ENCODE measurements at regions not wholly inside any gene's neighbourhood (a gene's known extent, or its start where the extent isn't known, plus 50 kb on each side); places are given as distances from the start of the nearest gene placed in this dataset.

- no peak for TF ChIP-seq ZNF425 (CRISPR knock-in tag; conservative IDR thresholded peaks at IDR 0.05)
Measured at GRCh38 chr7:79552463-79552862, 99.0 kb upstream of the MAGI2 start (continued).

GRCh38 chr7:79548727-79549126, 95.3 kb upstream of the MAGI2 start:
- H3K9me3 Mint-ChIP-seq, result no peaks in the 10 kb centered on the region
- ChIA-PET POLR2A (no interaction called here), CTCF (no interaction called here)
- no peaks in the 10 kb centered on the region for H3K4me1 Mint-ChIP-seq
- TF ChIP-seq NFYB (CRISPR knock-in tag; conservative IDR thresholded peaks at IDR 0.05; ENCODE audit: low read depth) (no peak), ZNF423 (CRISPR knock-in tag; IDR thresholded peaks at IDR 0.05) (no peak), IRF1 (CRISPR knock-in tag; IDR thresholded peaks at IDR 0.05) (no peak), AR (CRISPR knock-in tag; IDR thresholded peaks at IDR 0.05) (no peak), JUN (CRISPR knock-in tag; IDR thresholded peaks at IDR 0.05) (no peak), FOXP1 (CRISPR knock-in tag; IDR thresholded peaks at IDR 0.05; ENCODE audit: borderline replicate concordance) (no peak), KAT7 (CRISPR knock-in tag; IDR thresholded peaks at IDR 0.05; ENCODE audit: borderline replicate concordance) (no peak), MYBL2 (CRISPR knock-in tag; IDR thresholded peaks at IDR 0.05) (no peak)
- TF ChIP-seq, protein P1, sequence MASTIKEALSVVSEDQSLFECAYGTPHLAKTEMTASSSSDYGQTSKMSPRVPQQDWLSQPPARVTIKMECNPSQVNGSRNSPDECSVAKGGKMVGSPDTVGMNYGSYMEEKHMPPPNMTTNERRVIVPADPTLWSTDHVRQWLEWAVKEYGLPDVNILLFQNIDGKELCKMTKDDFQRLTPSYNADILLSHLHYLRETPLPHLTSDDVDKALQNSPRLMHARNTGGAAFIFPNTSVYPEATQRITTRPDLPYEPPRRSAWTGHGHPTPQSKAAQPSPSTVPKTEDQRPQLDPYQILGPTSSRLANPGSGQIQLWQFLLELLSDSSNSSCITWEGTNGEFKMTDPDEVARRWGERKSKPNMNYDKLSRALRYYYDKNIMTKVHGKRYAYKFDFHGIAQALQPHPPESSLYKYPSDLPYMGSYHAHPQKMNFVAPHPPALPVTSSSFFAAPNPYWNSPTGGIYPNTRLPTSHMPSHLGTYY (CRISPR knock-in tag; IDR thresholded peaks at IDR 0.05), result no peak
- ATAC-seq, result peak; percentile 69
- no peak for DNase-seq (ENCODE audit: low spot score)
- no peaks in the 10 kb centered on the region for H3K36me3 Mint-ChIP-seq
- H3K27ac Mint-ChIP-seq, result no peak overlapping the region
- H3K27me3 Mint-ChIP-seq (ENCODE audit: low read depth), result no peaks in the 10 kb centered on the region
- no peak overlapping the region for H3K4me3 Mint-ChIP-seq

- DNase-seq (ENCODE audit: low spot score) (no peak), ATAC-seq (no peak)
- ChIA-PET POLR2A (no interaction called here), CTCF (no interaction called here)
- no peaks in the 10 kb centered on the region for H3K4me1 Mint-ChIP-seq
- H3K4me3 Mint-ChIP-seq, result no peak overlapping the region
- H3K27ac Mint-ChIP-seq, result no peak overlapping the region
- H3K36me3 Mint-ChIP-seq, result no peaks in the 10 kb centered on the region
- H3K9me3 Mint-ChIP-seq, result no peaks in the 10 kb centered on the region
- no peaks in the 10 kb centered on the region for H3K27me3 Mint-ChIP-seq (ENCODE audit: low read depth)
- TF ChIP-seq ZNF532 (CRISPR knock-in tag; IDR thresholded peaks at IDR 0.05; ENCODE audit: borderline replicate concordance) (no peak), IRF2 (CRISPR knock-in tag; IDR thresholded peaks at IDR 0.05; ENCODE audit: borderline replicate concordance, low read depth) (no peak), ZBTB21 (CRISPR knock-in tag; IDR thresholded peaks at IDR 0.05; ENCODE audit: borderline replicate concordance) (no peak), SMAD4 (CRISPR knock-in tag; IDR thresholded peaks at IDR 0.05) (no peak), TP53 (CRISPR knock-in tag; IDR thresholded peaks at IDR 0.05) (no peak), NFYB (CRISPR knock-in tag; conservative IDR thresholded peaks at IDR 0.05; ENCODE audit: low read depth) (no peak)
- TF ChIP-seq, protein P2, sequence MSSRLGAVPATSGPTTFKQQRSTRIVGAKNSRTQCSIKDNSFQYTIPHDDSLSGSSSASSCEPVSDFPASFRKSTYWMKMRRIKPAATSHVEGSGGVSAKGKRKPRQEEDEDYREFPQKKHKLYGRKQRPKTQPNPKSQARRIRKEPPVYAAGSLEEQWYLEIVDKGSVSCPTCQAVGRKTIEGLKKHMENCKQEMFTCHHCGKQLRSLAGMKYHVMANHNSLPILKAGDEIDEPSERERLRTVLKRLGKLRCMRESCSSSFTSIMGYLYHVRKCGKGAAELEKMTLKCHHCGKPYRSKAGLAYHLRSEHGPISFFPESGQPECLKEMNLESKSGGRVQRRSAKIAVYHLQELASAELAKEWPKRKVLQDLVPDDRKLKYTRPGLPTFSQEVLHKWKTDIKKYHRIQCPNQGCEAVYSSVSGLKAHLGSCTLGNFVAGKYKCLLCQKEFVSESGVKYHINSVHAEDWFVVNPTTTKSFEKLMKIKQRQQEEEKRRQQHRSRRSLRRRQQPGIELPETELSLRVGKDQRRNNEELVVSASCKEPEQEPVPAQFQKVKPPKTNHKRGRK (CRISPR knock-in tag; IDR thresholded peaks at IDR 0.05; ENCODE audit: borderline replicate concordance), result no peak
- TF ChIP-seq, protein P3, sequence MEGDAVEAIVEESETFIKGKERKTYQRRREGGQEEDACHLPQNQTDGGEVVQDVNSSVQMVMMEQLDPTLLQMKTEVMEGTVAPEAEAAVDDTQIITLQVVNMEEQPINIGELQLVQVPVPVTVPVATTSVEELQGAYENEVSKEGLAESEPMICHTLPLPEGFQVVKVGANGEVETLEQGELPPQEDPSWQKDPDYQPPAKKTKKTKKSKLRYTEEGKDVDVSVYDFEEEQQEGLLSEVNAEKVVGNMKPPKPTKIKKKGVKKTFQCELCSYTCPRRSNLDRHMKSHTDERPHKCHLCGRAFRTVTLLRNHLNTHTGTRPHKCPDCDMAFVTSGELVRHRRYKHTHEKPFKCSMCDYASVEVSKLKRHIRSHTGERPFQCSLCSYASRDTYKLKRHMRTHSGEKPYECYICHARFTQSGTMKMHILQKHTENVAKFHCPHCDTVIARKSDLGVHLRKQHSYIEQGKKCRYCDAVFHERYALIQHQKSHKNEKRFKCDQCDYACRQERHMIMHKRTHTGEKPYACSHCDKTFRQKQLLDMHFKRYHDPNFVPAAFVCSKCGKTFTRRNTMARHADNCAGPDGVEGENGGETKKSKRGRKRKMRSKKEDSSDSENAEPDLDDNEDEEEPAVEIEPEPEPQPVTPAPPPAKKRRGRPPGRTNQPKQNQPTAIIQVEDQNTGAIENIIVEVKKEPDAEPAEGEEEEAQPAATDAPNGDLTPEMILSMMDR (IDR thresholded peaks at IDR 0.05), result no peak
Measured at GRCh38 chr7:79547132-79547531, 93.7 kb upstream of the MAGI2 start.
